ENCODE measurements at regions not wholly inside any gene's neighbourhood (a gene's known extent, or its start where the extent isn't known, plus 50 kb on each side); places are given as distances from the start of the nearest gene placed in this dataset.

DNA sequence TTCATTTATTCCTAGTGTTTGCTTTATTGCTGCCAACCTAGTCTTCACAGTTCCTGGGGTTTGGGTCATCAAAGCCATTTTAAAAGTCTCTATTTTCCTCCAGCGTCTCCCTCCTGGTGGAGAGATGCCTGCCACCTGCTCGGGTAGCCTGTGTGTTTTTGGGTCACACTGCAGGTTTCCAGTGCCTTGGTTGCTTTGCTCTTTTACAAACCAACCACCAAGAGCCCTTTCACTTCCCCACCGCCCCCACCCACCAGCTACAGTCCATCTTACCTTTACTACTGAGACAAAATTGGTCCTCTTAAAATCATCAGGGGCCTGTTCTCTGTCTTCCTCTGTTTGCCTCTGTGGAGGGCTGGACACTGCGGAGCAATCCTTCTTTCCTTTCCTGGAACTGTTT lies 280.5 kb upstream of the GATB start:
- Mint-ChIP-seq H3K36me3 (peaks cover 15% of the 10 kb centered on the region), H3K27ac (no peak overlapping the region), H3K4me1 (peaks cover 12% of the 10 kb centered on the region), H3K4me3 (no peak overlapping the region), H3K9me3 (peaks cover 16% of the 10 kb centered on the region), H3K27me3 (peaks cover 11% of the 10 kb centered on the region)
- CTCF ChIA-PET = no interaction called here
- no peak for DNase-seq

GRCh38 chr4:152039691-152040090 lies 278.9 kb upstream of the GATB start:
- Mint-ChIP-seq H3K36me3 (peaks cover 13% of the 10 kb centered on the region), H3K4me1 (peaks cover 8% of the 10 kb centered on the region), H3K27me3 (peaks cover 4% of the 10 kb centered on the region), H3K9me3 (peaks cover 22% of the 10 kb centered on the region), H3K4me3 (no peak overlapping the region), H3K27ac (no peak overlapping the region)
- CTCF ChIA-PET = no interaction called here
- no peak for DNase-seq

- CTCF ChIA-PET = no interaction called here
- Mint-ChIP-seq H3K27ac (no peak overlapping the region), H3K9me3 (peaks cover 20% of the 10 kb centered on the region), H3K27me3 (peaks cover 4% of the 10 kb centered on the region), H3K4me3 (no peak overlapping the region), H3K4me1 (peaks cover 3% of the 10 kb centered on the region), H3K36me3 (peaks cover 8% of the 10 kb centered on the region)
- no peak for DNase-seq
Measured at GRCh38 chr4:152039023-152039481, 278.2 kb upstream of the GATB start.

GRCh38 chr4:152038238-152038637 lies 277.4 kb upstream of the GATB start:
- Mint-ChIP-seq H3K27me3 (no peaks in the 10 kb centered on the region), H3K27ac (no peak overlapping the region), H3K36me3 (peaks cover 8% of the 10 kb centered on the region), H3K4me3 (no peak overlapping the region), H3K9me3 (peaks cover 12% of the 10 kb centered on the region), H3K4me1 (peaks cover 3% of the 10 kb centered on the region)
- CTCF ChIA-PET = no interaction called here
- DNase-seq = no peak

DNA sequence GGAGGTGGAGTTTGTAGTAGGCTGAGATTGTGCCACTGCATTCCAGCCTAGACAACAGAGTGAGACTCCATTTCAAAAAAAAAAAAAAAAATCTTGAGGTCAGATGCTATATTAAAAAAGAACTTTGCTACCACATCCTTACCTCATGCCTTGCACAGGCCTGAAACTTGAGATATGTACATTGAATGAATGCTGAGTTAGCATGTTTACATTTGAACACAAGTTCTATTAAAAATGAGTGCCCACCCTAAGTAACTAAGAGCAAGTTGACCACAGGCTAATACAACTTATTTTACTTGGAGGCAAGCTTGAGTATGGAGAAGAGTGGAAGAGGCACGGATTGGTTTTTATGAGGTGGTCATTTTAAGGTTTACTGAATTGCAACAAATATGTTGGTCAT lies 276.6 kb upstream of the GATB start:
- Mint-ChIP-seq H3K4me3 (no peak overlapping the region), H3K36me3 (peaks cover 4% of the 10 kb centered on the region), H3K27me3 (no peaks in the 10 kb centered on the region), H3K4me1 (peaks cover 3% of the 10 kb centered on the region), H3K27ac (no peak overlapping the region), H3K9me3 (peaks cover 6% of the 10 kb centered on the region)
- DNase-seq = no peak
- CTCF ChIA-PET = no interaction called here

- Mint-ChIP-seq H3K36me3 (peaks cover 4% of the 10 kb centered on the region), H3K27ac (no peak overlapping the region), H3K4me3 (no peak overlapping the region), H3K9me3 (peaks cover 12% of the 10 kb centered on the region), H3K4me1 (peaks cover 3% of the 10 kb centered on the region), H3K27me3 (no peaks in the 10 kb centered on the region)
- no peak for DNase-seq
- CTCF ChIA-PET = no interaction called here
Measured at GRCh38 chr4:152033621-152034020, 272.8 kb upstream of the GATB start.

GRCh38 chr4:152032722-152033131 lies 271.9 kb upstream of the GATB start:
- H3K27me3 Mint-ChIP-seq = no peaks in the 10 kb centered on the region
- CTCF ChIA-PET = no interaction called here
- peaks cover 17% of the 10 kb centered on the region for H3K9me3 Mint-ChIP-seq
- H3K36me3 Mint-ChIP-seq = peaks cover 5% of the 10 kb centered on the region
- DNase-seq = no peak
- H3K4me1 Mint-ChIP-seq = peaks cover 3% of the 10 kb centered on the region
- H3K4me3 Mint-ChIP-seq = no peak overlapping the region
- H3K27ac Mint-ChIP-seq = no peak overlapping the region

- Mint-ChIP-seq H3K4me1 (no peaks in the 10 kb centered on the region), H3K27me3 (no peaks in the 10 kb centered on the region)
Measured at GRCh38 chr4:152029631-152030030, 268.8 kb upstream of the GATB start.

DNA sequence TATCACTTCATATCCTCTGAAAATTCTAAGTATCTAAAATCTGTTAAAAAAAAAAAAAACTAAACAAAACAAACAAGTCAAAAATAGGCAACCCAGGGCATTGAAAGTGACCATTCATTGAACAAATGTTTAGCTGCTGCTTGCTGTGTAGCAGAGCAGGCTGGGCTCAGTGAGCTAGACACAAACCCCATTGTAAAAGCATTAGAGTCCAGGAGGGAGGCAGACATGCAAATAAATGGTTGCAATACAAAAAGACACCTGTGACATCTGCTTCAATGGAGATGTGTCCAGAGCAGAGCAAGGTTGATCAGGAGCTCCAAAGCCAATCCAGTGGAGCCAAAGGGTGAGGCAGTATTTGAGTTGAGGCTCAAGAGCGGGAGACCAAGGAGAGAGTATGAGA lies 267.3 kb upstream of the GATB start:
- Mint-ChIP-seq H3K4me1 (no peaks in the 10 kb centered on the region), H3K36me3 (peaks cover 7% of the 10 kb centered on the region), H3K27me3 (no peaks in the 10 kb centered on the region), H3K4me3 (no peak overlapping the region), H3K9me3 (peaks cover 14% of the 10 kb centered on the region), H3K27ac (no peak overlapping the region)
- CTCF ChIA-PET = no interaction called here
- no peak for DNase-seq

More at GRCh38 chr4:152029631-152030030, 268.8 kb upstream of the GATB start:
- Mint-ChIP-seq H3K27ac (no peak overlapping the region), H3K9me3 (peaks cover 14% of the 10 kb centered on the region), H3K4me3 (no peak overlapping the region), H3K36me3 (peaks cover 7% of the 10 kb centered on the region)
- CTCF ChIA-PET = no interaction called here
- no peak for DNase-seq

DNA sequence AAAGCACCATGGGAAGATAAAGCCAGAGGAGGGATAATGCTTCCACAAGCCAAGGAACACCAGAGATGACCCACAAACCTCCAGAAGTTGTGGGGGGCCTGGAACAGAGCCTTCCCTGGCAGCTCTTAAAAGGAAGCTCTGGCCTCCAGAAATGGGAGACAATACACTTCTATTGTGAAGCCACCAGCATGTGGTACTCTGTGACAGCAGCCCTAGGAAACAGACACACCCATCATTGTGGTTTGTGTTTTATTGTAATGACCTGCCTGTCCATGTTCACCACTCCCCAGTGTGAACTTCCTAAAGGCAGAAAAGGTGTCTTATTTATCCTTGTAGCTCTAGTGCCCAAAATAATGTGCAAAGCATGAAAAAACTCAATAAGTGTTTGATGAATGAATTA lies 264.1 kb upstream of the GATB start:
- H3K4me3 Mint-ChIP-seq = no peak overlapping the region
- H3K27me3 Mint-ChIP-seq = peaks cover 4% of the 10 kb centered on the region
- H3K9me3 Mint-ChIP-seq = peaks cover 11% of the 10 kb centered on the region
- H3K27ac Mint-ChIP-seq = peak overlapping the region; percentile 77
- no peaks in the 10 kb centered on the region for H3K4me1 Mint-ChIP-seq
- DNase-seq = peak; percentile 34
- peaks cover 7% of the 10 kb centered on the region for H3K36me3 Mint-ChIP-seq
- CTCF ChIA-PET = no interaction called here

GRCh38 chr4:152023674-152024073 lies 262.9 kb upstream of the GATB start:
- no peak overlapping the region for H3K4me3 Mint-ChIP-seq
- CTCF ChIA-PET = no interaction called here
- H3K36me3 Mint-ChIP-seq = peaks cover 7% of the 10 kb centered on the region

GRCh38 chr4:152022543-152022942 lies 261.7 kb upstream of the GATB start:
- H3K27me3 Mint-ChIP-seq = peaks cover 4% of the 10 kb centered on the region
- peaks cover 3% of the 10 kb centered on the region for H3K36me3 Mint-ChIP-seq
- no peak for DNase-seq
- CTCF ChIA-PET = no interaction called here
- H3K27ac Mint-ChIP-seq = no peak overlapping the region
- H3K9me3 Mint-ChIP-seq = peaks cover 2% of the 10 kb centered on the region
- no peaks in the 10 kb centered on the region for H3K4me1 Mint-ChIP-seq
- H3K4me3 Mint-ChIP-seq = no peak overlapping the region

More at GRCh38 chr4:152023674-152024073, 262.9 kb upstream of the GATB start:
- peaks cover 9% of the 10 kb centered on the region for H3K9me3 Mint-ChIP-seq
- peaks cover 4% of the 10 kb centered on the region for H3K27me3 Mint-ChIP-seq
- H3K27ac Mint-ChIP-seq = no peak overlapping the region
- H3K4me1 Mint-ChIP-seq = no peaks in the 10 kb centered on the region
- no peak for DNase-seq

DNA sequence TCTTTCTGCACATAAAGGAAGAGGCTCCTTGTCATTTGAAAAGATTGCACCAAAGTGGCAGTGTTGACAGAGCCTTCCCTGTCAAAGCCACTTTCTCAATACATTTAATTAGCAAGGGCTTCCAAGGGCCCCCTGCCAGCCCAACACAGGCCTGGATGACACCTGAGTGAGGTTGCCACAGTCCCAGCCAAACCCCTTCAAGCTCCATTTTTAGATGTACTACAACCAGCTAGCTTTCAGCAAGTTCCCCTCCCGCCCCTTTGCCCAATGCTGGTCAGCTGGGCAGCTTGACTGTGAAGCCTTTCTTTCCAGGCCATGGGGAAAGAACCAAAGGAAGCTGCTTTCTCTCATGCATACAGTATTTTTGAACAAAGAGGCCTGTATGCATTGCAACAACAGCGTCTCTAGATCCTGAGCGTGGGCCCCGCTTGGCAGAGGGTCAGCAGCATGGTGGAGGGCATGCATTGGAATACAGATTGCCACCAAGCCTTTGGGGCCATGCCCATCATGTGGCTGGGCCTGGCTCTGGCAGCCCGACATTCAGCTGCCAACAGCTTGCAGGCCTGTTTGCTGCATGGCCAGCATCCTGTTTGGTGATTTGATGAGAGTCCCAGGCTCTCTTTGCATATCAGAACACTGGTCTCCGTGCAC lies 261.1 kb upstream of the GATB start:
- no peak overlapping the region for H3K27ac Mint-ChIP-seq
- H3K36me3 Mint-ChIP-seq = peaks cover 2% of the 10 kb centered on the region
- no peak for DNase-seq
- CTCF ChIA-PET = no interaction called here
- peaks cover 4% of the 10 kb centered on the region for H3K27me3 Mint-ChIP-seq
- H3K4me1 Mint-ChIP-seq = no peaks in the 10 kb centered on the region
- H3K4me3 Mint-ChIP-seq = no peak overlapping the region
- H3K9me3 Mint-ChIP-seq = no peaks in the 10 kb centered on the region

GRCh38 chr4:152020073-152020472 lies 259.3 kb upstream of the GATB start:
- peaks cover 12% of the 10 kb centered on the region for H3K4me1 Mint-ChIP-seq
- H3K4me3 Mint-ChIP-seq = no peak overlapping the region
- CTCF ChIA-PET = no interaction called here
- H3K36me3 Mint-ChIP-seq = no peaks in the 10 kb centered on the region
- no peak overlapping the region for H3K27ac Mint-ChIP-seq
- no peaks in the 10 kb centered on the region for H3K9me3 Mint-ChIP-seq
- H3K27me3 Mint-ChIP-seq = peaks cover 4% of the 10 kb centered on the region
- DNase-seq = no peak

GRCh38 chr4:152016303-152016620 lies 255.5 kb upstream of the GATB start:
- H3K27me3 Mint-ChIP-seq = peaks cover 4% of the 10 kb centered on the region
- peaks cover 8% of the 10 kb centered on the region for H3K36me3 Mint-ChIP-seq
- no peak overlapping the region for H3K4me3 Mint-ChIP-seq
- H3K9me3 Mint-ChIP-seq = peaks cover 11% of the 10 kb centered on the region
- DNase-seq = no peak
- CTCF ChIA-PET = no interaction called here
- no peak overlapping the region for H3K27ac Mint-ChIP-seq
- H3K4me1 Mint-ChIP-seq = peaks cover 49% of the 10 kb centered on the region

Data from activated naive CD4-positive, alpha-beta T cell treated with anti-CD3 and anti-CD28 coated beads, Interleukin-2, amount 10 ng/mL, durations not matched to agents 7 days and 5 days (primary cell).